Activated naive CD8-positive, alpha-beta T cell treated with anti-CD3 and anti-CD28 coated beads, Interleukin-2, amount 50 U/mL, for 24 hours (primary cell): ENCODE measurements at regions not wholly inside any gene's neighbourhood (a gene's known extent, or its start where the extent isn't known, plus 50 kb on each side); places are given as distances from the start of the nearest gene placed in this dataset.
A peak's percentile ranks its signal among the peaks of the same experiment; 100 is the strongest.

ENCODE experiments used
- ATAC-seq: fragments of 150-1000 bp; cut with Tn5 transposase; one replicate; pipeline ENCODE4 v1.10.0; 2021
- DNase-seq: peaks from one replicate; pipeline ENCODE4 v3.0.0; 2021
- H3K27ac Mint-ChIP-seq: one replicate; pipeline ENCODE4 v1.8.0; 2021; ENCODE audit warnings: mild to moderate bottlenecking, mixed read lengths
- H3K27me3 Mint-ChIP-seq: one replicate; pipeline ENCODE4 v1.8.0; 2021; ENCODE audit warnings: mixed read lengths
- H3K36me3 Mint-ChIP-seq: one replicate; pipeline ENCODE4 v1.8.0; 2021; ENCODE audit warnings: low read depth, mixed read lengths
- H3K4me1 Mint-ChIP-seq: one replicate; pipeline ENCODE4 v1.8.0; 2021; ENCODE audit warnings: mixed read lengths
- H3K4me3 Mint-ChIP-seq: one replicate; pipeline ENCODE4 v1.8.0; 2021; ENCODE audit warnings: mild to moderate bottlenecking, moderate library complexity, mixed read lengths
- H3K9me3 Mint-ChIP-seq: one replicate; pipeline ENCODE4 v1.8.0; 2021; ENCODE audit warnings: mixed read lengths

- Mint-ChIP-seq H3K4me1 (no peaks in the 10 kb centered on the region), H3K27me3 (no peaks in the 10 kb centered on the region), H3K36me3 (no peaks in the 10 kb centered on the region), H3K27ac (no peak overlapping the region), H3K9me3 (peaks cover 3% of the 10 kb centered on the region), H3K4me3 (no peak overlapping the region)
- ATAC-seq (no peak), DNase-seq (no peak)
Observed at GRCh38 chr21:22871692-22872091, 1873.5 kb downstream of the NCAM2 start.

- peaks cover 4% of the 10 kb centered on the region for H3K9me3 Mint-ChIP-seq
- DNase-seq, result no peak
- peaks cover 7% of the 10 kb centered on the region for H3K4me1 Mint-ChIP-seq
- H3K36me3 Mint-ChIP-seq, result no peaks in the 10 kb centered on the region
- H3K27ac Mint-ChIP-seq, result no peak overlapping the region
- ATAC-seq, result no peak
- H3K4me3 Mint-ChIP-seq, result no peak overlapping the region
- H3K27me3 Mint-ChIP-seq, result peaks cover 8% of the 10 kb centered on the region
Observed at GRCh38 chr21:22880573-22880972, 1882.4 kb downstream of the NCAM2 start.

- Mint-ChIP-seq H3K4me3 (no peak overlapping the region), H3K27me3 (peaks cover 8% of the 10 kb centered on the region), H3K27ac (no peak overlapping the region), H3K4me1 (peaks cover 7% of the 10 kb centered on the region), H3K36me3 (no peaks in the 10 kb centered on the region), H3K9me3 (peaks cover 4% of the 10 kb centered on the region)
- ATAC-seq (no peak), DNase-seq (no peak)
Observed at GRCh38 chr21:22881131-22881530, 1882.9 kb downstream of the NCAM2 start.

GRCh38 chr21:22885079-22885478, 1886.9 kb downstream of the NCAM2 start:
- Mint-ChIP-seq H3K4me3 (no peak overlapping the region), H3K27ac (no peak overlapping the region), H3K27me3 (peaks cover 6% of the 10 kb centered on the region), H3K4me1 (peaks cover 7% of the 10 kb centered on the region), H3K36me3 (no peaks in the 10 kb centered on the region), H3K9me3 (peaks cover 9% of the 10 kb centered on the region)
- ATAC-seq (no peak), DNase-seq (no peak)

GRCh38 chr21:22885614-22886013, 1887.4 kb downstream of the NCAM2 start:
- Mint-ChIP-seq H3K27me3 (peaks cover 6% of the 10 kb centered on the region), H3K36me3 (no peaks in the 10 kb centered on the region), H3K4me1 (peaks cover 7% of the 10 kb centered on the region), H3K9me3 (peaks cover 9% of the 10 kb centered on the region), H3K4me3 (no peak overlapping the region), H3K27ac (no peak overlapping the region)
- no peak for ATAC-seq
- DNase-seq, result no peak

GRCh38 chr21:22889445-22889844, 1891.2 kb downstream of the NCAM2 start:
- no peak for ATAC-seq
- Mint-ChIP-seq H3K9me3 (peaks cover 6% of the 10 kb centered on the region), H3K4me1 (no peaks in the 10 kb centered on the region), H3K4me3 (no peak overlapping the region), H3K36me3 (no peaks in the 10 kb centered on the region), H3K27me3 (peaks cover 3% of the 10 kb centered on the region), H3K27ac (no peak overlapping the region)
- DNase-seq, result no peak

GRCh38 chr21:22890656-22891055, 1892.4 kb downstream of the NCAM2 start:
- H3K4me3 Mint-ChIP-seq, result no peak overlapping the region
- H3K27me3 Mint-ChIP-seq, result peaks cover 3% of the 10 kb centered on the region
- H3K27ac Mint-ChIP-seq, result no peak overlapping the region
- H3K9me3 Mint-ChIP-seq, result peaks cover 6% of the 10 kb centered on the region
- H3K4me1 Mint-ChIP-seq, result no peaks in the 10 kb centered on the region
- DNase-seq (no peak), ATAC-seq (no peak)
- no peaks in the 10 kb centered on the region for H3K36me3 Mint-ChIP-seq

- DNase-seq (no peak), ATAC-seq (no peak)
- Mint-ChIP-seq H3K4me1 (no peaks in the 10 kb centered on the region), H3K27me3 (peaks cover 3% of the 10 kb centered on the region), H3K4me3 (no peak overlapping the region), H3K36me3 (no peaks in the 10 kb centered on the region), H3K27ac (no peak overlapping the region), H3K9me3 (peaks cover 8% of the 10 kb centered on the region)
Observed at GRCh38 chr21:22892028-22892427, 1893.8 kb downstream of the NCAM2 start.

GRCh38 chr21:22892740-22893139, 1894.5 kb downstream of the NCAM2 start:
- ATAC-seq, result no peak
- Mint-ChIP-seq H3K4me1 (no peaks in the 10 kb centered on the region), H3K27me3 (peaks cover 3% of the 10 kb centered on the region)

GRCh38 chr21:22898051-22898665, 1899.9 kb downstream of the NCAM2 start:
- H3K4me3 Mint-ChIP-seq, result no peak overlapping the region
- H3K36me3 Mint-ChIP-seq, result no peaks in the 10 kb centered on the region
- H3K4me1 Mint-ChIP-seq, result no peaks in the 10 kb centered on the region
- no peak for ATAC-seq
- H3K27me3 Mint-ChIP-seq, result no peaks in the 10 kb centered on the region
- DNase-seq, result no peak
- no peak overlapping the region for H3K27ac Mint-ChIP-seq
- peaks cover 4% of the 10 kb centered on the region for H3K9me3 Mint-ChIP-seq

More at GRCh38 chr21:22892740-22893139, 1894.5 kb downstream of the NCAM2 start:
- H3K9me3 Mint-ChIP-seq, result peaks cover 8% of the 10 kb centered on the region
- no peaks in the 10 kb centered on the region for H3K36me3 Mint-ChIP-seq
- no peak overlapping the region for H3K27ac Mint-ChIP-seq
- H3K4me3 Mint-ChIP-seq, result no peak overlapping the region
- DNase-seq, result no peak

GRCh38 chr21:22900490-22900889, 1902.3 kb downstream of the NCAM2 start:
- ATAC-seq, result no peak
- no peaks in the 10 kb centered on the region for H3K36me3 Mint-ChIP-seq
- H3K9me3 Mint-ChIP-seq, result peaks cover 4% of the 10 kb centered on the region
- no peak overlapping the region for H3K27ac Mint-ChIP-seq
- DNase-seq, result no peak
- no peaks in the 10 kb centered on the region for H3K27me3 Mint-ChIP-seq
- H3K4me1 Mint-ChIP-seq, result no peaks in the 10 kb centered on the region
- no peak overlapping the region for H3K4me3 Mint-ChIP-seq

GRCh38 chr21:22903851-22904250, 1905.6 kb downstream of the NCAM2 start:
- Mint-ChIP-seq H3K4me1 (no peaks in the 10 kb centered on the region), H3K27ac (no peak overlapping the region), H3K4me3 (no peak overlapping the region), H3K27me3 (no peaks in the 10 kb centered on the region), H3K9me3 (no peaks in the 10 kb centered on the region), H3K36me3 (no peaks in the 10 kb centered on the region)
- DNase-seq, result no peak
- no peak for ATAC-seq

- Mint-ChIP-seq H3K9me3 (no peaks in the 10 kb centered on the region), H3K27ac (no peak overlapping the region), H3K4me1 (no peaks in the 10 kb centered on the region), H3K36me3 (no peaks in the 10 kb centered on the region), H3K4me3 (no peak overlapping the region), H3K27me3 (no peaks in the 10 kb centered on the region)
- DNase-seq (no peak), ATAC-seq (peak; percentile 59)
Observed at GRCh38 chr21:22904385-22904784, 1906.2 kb downstream of the NCAM2 start.

- no peak for ATAC-seq
- no peak for DNase-seq
- H3K9me3 Mint-ChIP-seq, result peaks cover 3% of the 10 kb centered on the region
- no peak overlapping the region for H3K4me3 Mint-ChIP-seq
- H3K4me1 Mint-ChIP-seq, result no peaks in the 10 kb centered on the region
- H3K27me3 Mint-ChIP-seq, result no peaks in the 10 kb centered on the region
- H3K27ac Mint-ChIP-seq, result no peak overlapping the region
- H3K36me3 Mint-ChIP-seq, result no peaks in the 10 kb centered on the region
Observed at GRCh38 chr21:22925032-22925431, 1926.8 kb downstream of the NCAM2 start.

- Mint-ChIP-seq H3K27me3 (no peaks in the 10 kb centered on the region), H3K4me3 (no peak overlapping the region), H3K27ac (no peak overlapping the region), H3K4me1 (no peaks in the 10 kb centered on the region), H3K9me3 (peaks cover 3% of the 10 kb centered on the region), H3K36me3 (no peaks in the 10 kb centered on the region)
- no peak for ATAC-seq
- no peak for DNase-seq
Observed at GRCh38 chr21:22927469-22927868, 1929.3 kb downstream of the NCAM2 start.
